Kidney (tissue), 13 donors: ENCODE measurements at regions not wholly inside any gene's neighbourhood (a gene's known extent, or its start where the extent isn't known, plus 50 kb on each side); places are given as distances from the start of the nearest gene placed in this dataset.

Experiments used
- DNase-seq, 5 donors: peaks; one replicate each; pipeline ENCODE4 v3.0.0-alpha.2; 2013 to 2020
- FAIRE-seq: peaks from 2 replicates; lab custom pipeline; 2012; peaks lifted over from hg19 to GRCh38; lab: Jason Lieb, UNC
- H3K27ac ChIP-seq, 2 donors: one replicate each; pipeline ENCODE4 v1.7.0; 2013; ENCODE audit warnings: low read depth in 2 of 2, low read length in 2 of 2, inconsistent platforms in 1 of 2
- H3K27me3 ChIP-seq: one replicate; pipeline ENCODE4 v1.7.1; 2013; ENCODE audit warnings: low read length, inconsistent platforms; ENCODE audit not compliant: control insufficient read depth, insufficient read depth
- H3K36me3 ChIP-seq, 3 donors: one replicate each; pipeline versions ENCODE4 v1.7.0 to v1.7.1; 2013; ENCODE audit warnings: low read length in 3 of 3, control low read depth in 1 of 3, inconsistent platforms in 1 of 3; ENCODE audit not compliant: insufficient read depth in 3 of 3, control insufficient read depth in 2 of 3
- H3K4me1 ChIP-seq, 3 donors: one replicate each; pipeline versions ENCODE4 v1.7.0 to v1.7.1; 2013; ENCODE audit warnings: low read length in 3 of 3, inconsistent platforms in 1 of 3, low read depth in 1 of 3; ENCODE audit not compliant: control insufficient read depth in 2 of 3, insufficient read depth in 2 of 3
- H3K4me3 ChIP-seq, 3 donors: one replicate each; pipeline versions ENCODE4 v1.7.0 to v1.8.1; 2013; ENCODE audit warnings: low read length in 3 of 3, control low read depth in 1 of 3, inconsistent platforms in 1 of 3
- H3K9ac ChIP-seq, 3 donors: one replicate each; pipeline versions ENCODE4 v1.7.0 to v1.7.1; 2013; ENCODE audit warnings: low read length in 3 of 3, control low read depth in 1 of 3, inconsistent platforms in 1 of 3
- H3K9me3 ChIP-seq, 3 donors: one replicate each; pipeline versions ENCODE4 v1.7.0 to v1.7.1; 2013; ENCODE audit warnings: low read length in 3 of 3, control low read depth in 1 of 3, inconsistent platforms in 1 of 3; ENCODE audit not compliant: control insufficient read depth in 2 of 3, insufficient read depth in 1 of 3
- CTCF ChIP-seq: IDR thresholded peaks from 3 replicates; pipeline ENCODE4 v1.5.1; 2012; ENCODE audit warnings: mild to moderate bottlenecking, moderate library complexity, borderline replicate concordance; ENCODE audit not compliant: insufficient read depth; ENCODE audit errors: extremely low read depth
- intact Hi-C: fragments of 100-400 bp; cut with DNase I; formaldehyde crosslinking; loops from one replicate; pipeline ENCODE4 v1.11.1; 2022
- donor health status: control.
- donor health status: control.
- donor health status: control.
- donor health status: control.
- donor health status: control.
- donor health status: DM: yes; HTN: yes; CAD: no.
- donor health status: Normal renal cell carcinoma (clear cell type).

GRCh38 chr1:37094302-37094701, 60.0 kb upstream of the GRIK3 start:
- Histone ChIP-seq H3K9ac (no peak overlapping the region), H3K27ac (no peak overlapping the region), H3K27me3 (no peaks in the 10 kb centered on the region), H3K36me3 (no peaks in the 10 kb centered on the region), H3K4me3 (no peak overlapping the region), H3K9me3 (no peaks in the 10 kb centered on the region), H3K4me1 (no peaks in the 10 kb centered on the region)
- intact Hi-C loops: no loop called here
- FAIRE-seq (no peak), DNase-seq (no peak)
- TF ChIP-seq CTCF: no peak

GRCh38 chr1:37096523-37096922, 62.2 kb upstream of the GRIK3 start:
- no peak overlapping the region for H3K4me3 ChIP-seq
- H3K4me1 ChIP-seq: no peaks in the 10 kb centered on the region
- no peaks in the 10 kb centered on the region for H3K9me3 ChIP-seq
- H3K9ac ChIP-seq: no peak overlapping the region
- DNase-seq (no peak), FAIRE-seq (no peak)
- H3K36me3 ChIP-seq: no peaks in the 10 kb centered on the region
- no peaks in the 10 kb centered on the region for H3K27me3 ChIP-seq
- TF ChIP-seq CTCF: no peak
- H3K27ac ChIP-seq: no peak overlapping the region
- intact Hi-C loops: no loop called here

DNA sequence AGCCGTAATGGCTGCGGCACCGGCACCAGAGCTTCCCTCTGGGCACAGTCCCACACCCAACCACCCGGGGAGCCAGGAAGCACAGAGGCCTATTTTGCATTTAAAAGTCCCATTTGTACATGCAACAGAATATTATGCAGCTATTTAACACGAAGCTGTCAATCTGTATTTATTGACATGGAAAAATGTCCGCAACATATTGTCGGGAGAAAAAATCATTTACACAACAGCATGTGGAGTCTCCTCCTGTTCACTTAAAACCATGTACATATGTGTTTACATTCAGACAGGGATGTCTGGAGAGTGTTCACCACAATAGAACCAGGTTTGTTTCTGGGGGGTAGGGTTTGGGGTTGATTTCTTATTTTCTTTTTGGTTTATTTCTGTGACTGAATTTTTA, 63.4 kb upstream of the GRIK3 start:
- Histone ChIP-seq H3K27me3 (no peaks in the 10 kb centered on the region), H3K9me3 (no peaks in the 10 kb centered on the region), H3K27ac (no peak overlapping the region), H3K4me3 (no peak overlapping the region), H3K4me1 (no peaks in the 10 kb centered on the region), H3K36me3 (no peaks in the 10 kb centered on the region), H3K9ac (no peak overlapping the region)
- FAIRE-seq: no peak
- no peak for TF ChIP-seq CTCF
- no peak for DNase-seq
- intact Hi-C loops: no loop called here

DNA sequence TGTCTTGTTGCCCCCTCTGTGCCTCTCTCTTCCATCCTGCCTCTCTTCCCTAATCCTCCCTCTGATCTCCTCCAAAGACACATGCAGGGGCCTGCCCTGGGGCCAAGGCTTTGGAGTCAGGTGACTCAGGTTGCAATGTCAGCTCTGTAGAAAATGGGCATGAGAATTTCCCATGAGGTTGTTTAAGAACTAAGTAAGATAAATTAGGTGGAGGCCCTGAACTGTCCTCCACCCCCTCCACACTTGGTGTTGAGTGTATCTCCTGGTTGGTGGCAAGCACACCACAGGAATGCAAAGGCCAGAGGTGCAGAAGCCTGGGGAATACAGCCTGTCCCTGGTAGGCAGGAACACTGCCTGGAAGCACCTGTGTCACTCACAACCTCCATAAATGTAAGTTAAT, 63.9 kb upstream of the GRIK3 start:
- Histone ChIP-seq H3K9ac (no peak overlapping the region), H3K27me3 (no peaks in the 10 kb centered on the region), H3K4me3 (no peak overlapping the region), H3K36me3 (no peaks in the 10 kb centered on the region), H3K4me1 (no peaks in the 10 kb centered on the region), H3K27ac (no peak overlapping the region), H3K9me3 (no peaks in the 10 kb centered on the region)
- DNase-seq: peak in 1 of 5 donors; percentile 4
- no peak for FAIRE-seq
- intact Hi-C loops: no loop called here
- no peak for TF ChIP-seq CTCF
